Upper lobe of right lung (tissue), 1 donor: ENCODE measurements at regions not wholly inside any gene's neighbourhood (a gene's known extent, or its start where the extent isn't known, plus 50 kb on each side); places are given as distances from the start of the nearest gene placed in this dataset.
A peak's percentile ranks its signal among the peaks of the same experiment; 100 is the strongest.

Source experiments
- ATAC-seq: fragments of 200-7000 bp; cut with Tn5 transposase; one replicate; pipeline ENCODE4 v1.9.1; 2020; ENCODE audit warnings: mild to moderate bottlenecking, moderate library complexity
- DNase-seq: peaks from one replicate; pipeline ENCODE4 v3.0.0-alpha.2; 2020
- H3K27ac ChIP-seq: fragments of 200-600 bp; one replicate; pipeline ENCODE4 v1.8.0; 2022
- H3K27me3 ChIP-seq: fragments of 200-600 bp; one replicate; pipeline ENCODE4 v1.8.0; 2022; ENCODE audit warnings: mild to moderate bottlenecking
- H3K36me3 ChIP-seq: fragments of 200-600 bp; one replicate; pipeline ENCODE4 v1.8.0; 2022
- H3K4me1 ChIP-seq: fragments of 200-600 bp; one replicate; pipeline ENCODE4 v1.8.0; 2022
- H3K4me3 ChIP-seq: fragments of 200-600 bp; one replicate; pipeline ENCODE4 v1.8.0; 2022; ENCODE audit warnings: mild to moderate bottlenecking
- H3K9me3 ChIP-seq: fragments of 200-600 bp; one replicate; pipeline ENCODE4 v1.8.0; 2022
- intact Hi-C: fragments of 100-400 bp; cut with DNase I; formaldehyde crosslinking; loops from one replicate; pipeline ENCODE4 v1.11.0; 2022
- TF ChIP-seq, protein P1 (sequence below): fragments of 200-600 bp; IDR thresholded peaks from one replicate; pipeline ENCODE4 v1.8.0; 2022; ENCODE audit warnings: antibody characterized with exemption
- donor health status: DM: no; HTN: yes; CAD: no; lungs with severe emphysema.

DNA sequence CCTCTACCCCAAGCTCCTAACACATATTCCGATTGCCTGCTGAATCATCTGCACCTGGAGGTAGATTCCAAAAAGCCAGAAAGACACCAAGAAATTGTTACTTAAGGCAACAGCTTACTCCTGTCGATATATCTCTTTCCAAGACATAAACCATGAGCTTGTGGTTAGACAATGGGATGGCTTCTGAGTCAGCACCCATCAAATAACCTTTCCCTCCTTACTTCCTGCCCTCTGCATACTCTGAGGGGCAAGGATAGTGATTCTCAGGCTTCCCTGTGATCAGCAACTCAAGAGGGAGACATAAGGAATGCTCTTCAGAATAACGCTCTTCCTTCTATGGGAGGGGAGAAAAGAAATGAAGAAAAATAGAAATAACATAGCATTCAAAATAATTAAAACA lies 70.9 kb downstream of the TMEM215 start:
- no peak for ATAC-seq
- H3K4me1 ChIP-seq, result no peaks in the 10 kb centered on the region
- intact Hi-C loops, result no loop called here
- TF ChIP-seq, protein P1, sequence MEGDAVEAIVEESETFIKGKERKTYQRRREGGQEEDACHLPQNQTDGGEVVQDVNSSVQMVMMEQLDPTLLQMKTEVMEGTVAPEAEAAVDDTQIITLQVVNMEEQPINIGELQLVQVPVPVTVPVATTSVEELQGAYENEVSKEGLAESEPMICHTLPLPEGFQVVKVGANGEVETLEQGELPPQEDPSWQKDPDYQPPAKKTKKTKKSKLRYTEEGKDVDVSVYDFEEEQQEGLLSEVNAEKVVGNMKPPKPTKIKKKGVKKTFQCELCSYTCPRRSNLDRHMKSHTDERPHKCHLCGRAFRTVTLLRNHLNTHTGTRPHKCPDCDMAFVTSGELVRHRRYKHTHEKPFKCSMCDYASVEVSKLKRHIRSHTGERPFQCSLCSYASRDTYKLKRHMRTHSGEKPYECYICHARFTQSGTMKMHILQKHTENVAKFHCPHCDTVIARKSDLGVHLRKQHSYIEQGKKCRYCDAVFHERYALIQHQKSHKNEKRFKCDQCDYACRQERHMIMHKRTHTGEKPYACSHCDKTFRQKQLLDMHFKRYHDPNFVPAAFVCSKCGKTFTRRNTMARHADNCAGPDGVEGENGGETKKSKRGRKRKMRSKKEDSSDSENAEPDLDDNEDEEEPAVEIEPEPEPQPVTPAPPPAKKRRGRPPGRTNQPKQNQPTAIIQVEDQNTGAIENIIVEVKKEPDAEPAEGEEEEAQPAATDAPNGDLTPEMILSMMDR, result no peak
- H3K9me3 ChIP-seq, result no peaks in the 10 kb centered on the region
- H3K4me3 ChIP-seq, result no peak overlapping the region
- H3K27ac ChIP-seq, result no peak overlapping the region
- no peak for DNase-seq
- H3K27me3 ChIP-seq, result no peaks in the 10 kb centered on the region
- no peaks in the 10 kb centered on the region for H3K36me3 ChIP-seq

DNA sequence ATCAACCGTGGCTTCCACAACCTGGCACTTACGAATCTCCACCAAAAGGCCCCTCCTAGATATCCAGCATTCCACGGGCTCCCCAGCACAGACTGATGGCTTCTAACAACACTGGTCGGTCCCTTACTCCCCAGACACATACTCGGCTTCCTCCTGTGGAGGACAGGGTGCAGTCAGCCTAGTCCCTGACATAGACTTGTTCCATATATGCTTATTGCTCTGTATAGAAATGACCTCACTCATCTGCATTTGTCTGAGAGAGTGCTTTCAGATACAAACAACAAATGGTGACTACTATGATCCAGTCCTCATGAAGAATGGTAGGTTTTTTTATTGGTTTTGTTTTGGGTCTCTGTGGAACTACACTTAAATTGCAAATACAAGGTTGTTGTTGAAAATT lies 72.4 kb downstream of the TMEM215 start:
- intact Hi-C loops, result no loop called here
- no peaks in the 10 kb centered on the region for H3K9me3 ChIP-seq

DNA sequence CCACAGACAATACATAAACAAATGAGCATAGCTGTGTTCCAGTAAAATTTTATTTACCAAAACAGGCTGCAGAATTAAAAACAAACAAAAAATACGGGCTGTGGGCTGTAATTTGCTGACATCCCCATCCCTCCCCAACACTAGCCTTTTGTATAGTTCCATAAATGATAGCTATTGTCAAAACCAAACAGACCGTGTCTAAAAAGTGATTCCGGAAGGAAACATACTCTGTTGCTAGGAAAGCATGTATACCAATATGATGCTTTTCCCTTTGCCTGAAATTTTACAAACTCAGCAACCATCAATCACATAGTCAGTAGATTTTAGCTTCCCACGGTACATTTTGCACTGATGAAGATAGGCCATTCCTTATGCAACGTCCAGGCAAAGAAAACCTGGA lies 80.0 kb downstream of the TMEM215 start:
- no peak overlapping the region for H3K4me3 ChIP-seq
- TF ChIP-seq, protein P1, result no peak
- H3K27me3 ChIP-seq, result no peaks in the 10 kb centered on the region
- no peak overlapping the region for H3K27ac ChIP-seq
- no peaks in the 10 kb centered on the region for H3K36me3 ChIP-seq
- no peaks in the 10 kb centered on the region for H3K4me1 ChIP-seq
- intact Hi-C loops, result no loop called here
- no peaks in the 10 kb centered on the region for H3K9me3 ChIP-seq
- DNase-seq (no peak), ATAC-seq (no peak)

More for the DNA sequence above, 72.4 kb downstream of the TMEM215 start:
- Histone ChIP-seq H3K36me3 (no peaks in the 10 kb centered on the region), H3K4me1 (no peaks in the 10 kb centered on the region), H3K27ac (no peak overlapping the region), H3K27me3 (no peaks in the 10 kb centered on the region), H3K4me3 (no peak overlapping the region)
- no peak for ATAC-seq
- no peak for DNase-seq
- TF ChIP-seq, protein P1, result no peak

DNA sequence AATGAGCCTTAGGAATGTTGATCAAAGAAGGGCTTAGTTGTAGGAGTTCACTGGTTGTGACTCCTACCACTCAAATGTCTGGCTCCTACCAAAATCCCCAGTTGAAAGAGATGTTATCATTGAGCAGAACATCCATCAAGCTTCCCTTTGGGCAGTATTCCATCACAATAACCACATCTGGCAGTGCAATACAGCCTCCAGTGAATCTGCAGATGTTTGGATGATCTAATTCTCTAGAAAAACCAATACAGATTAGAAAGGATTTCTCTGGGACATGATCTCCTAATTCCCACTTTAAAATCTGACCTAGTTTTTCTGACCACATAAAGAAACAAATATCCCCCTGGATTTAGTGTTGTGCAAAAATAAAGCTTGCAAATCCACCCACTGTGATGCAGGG lies 81.6 kb downstream of the TMEM215 start:
- Histone ChIP-seq H3K4me3 (no peak overlapping the region), H3K4me1 (no peaks in the 10 kb centered on the region), H3K27ac (no peak overlapping the region), H3K27me3 (no peaks in the 10 kb centered on the region), H3K9me3 (no peaks in the 10 kb centered on the region), H3K36me3 (no peaks in the 10 kb centered on the region)
- DNase-seq, result no peak
- intact Hi-C loops, result no loop called here
- ATAC-seq, result no peak
- TF ChIP-seq, protein P1, result no peak

DNA sequence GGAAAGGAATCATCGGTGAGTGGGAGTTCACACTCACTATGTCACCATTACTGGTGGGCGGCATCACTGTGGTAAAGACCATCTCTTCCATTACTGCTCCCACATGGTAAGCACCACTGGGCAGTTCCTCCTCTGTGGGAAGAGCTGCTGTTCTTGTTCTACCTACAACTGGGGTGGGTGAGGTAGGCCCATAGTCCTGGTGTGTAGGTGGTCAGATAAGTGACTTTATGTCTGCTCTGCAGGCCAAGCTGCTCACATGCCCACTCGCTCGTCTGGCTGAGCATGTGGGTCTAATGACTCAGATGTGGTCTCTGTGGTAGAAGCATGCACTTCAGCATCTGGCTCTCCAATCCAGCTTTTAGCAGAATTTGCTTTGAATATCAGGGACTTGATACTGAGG lies 82.9 kb downstream of the TMEM215 start:
- Histone ChIP-seq H3K27ac (no peak overlapping the region), H3K36me3 (no peaks in the 10 kb centered on the region), H3K9me3 (no peaks in the 10 kb centered on the region), H3K4me3 (no peak overlapping the region), H3K4me1 (no peaks in the 10 kb centered on the region), H3K27me3 (no peaks in the 10 kb centered on the region)
- ATAC-seq (peak; percentile 36), DNase-seq (no peak)
- intact Hi-C loops, result no loop called here
- TF ChIP-seq, protein P1, result no peak

DNA sequence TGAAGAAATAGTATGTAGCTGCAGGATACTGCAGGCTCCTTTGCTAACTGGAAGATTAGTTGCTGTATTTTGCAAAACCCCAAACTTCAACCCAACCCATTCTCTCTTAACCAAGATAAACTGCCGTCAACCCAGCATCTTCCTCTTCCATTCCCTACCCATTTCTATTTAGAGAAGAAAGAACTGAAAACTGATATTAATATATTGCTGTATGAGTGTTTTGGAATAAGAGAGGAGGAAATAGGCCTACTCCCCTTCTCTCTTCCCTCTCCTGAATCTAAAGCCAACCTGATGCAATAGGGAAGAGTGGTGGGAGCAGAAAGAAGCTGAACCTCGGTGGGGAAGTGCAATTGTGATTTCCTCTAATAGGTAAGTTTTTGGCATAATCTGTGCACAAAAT lies 83.7 kb downstream of the TMEM215 start:
- ATAC-seq, result no peak
- no peak for DNase-seq
- H3K4me1 ChIP-seq, result no peaks in the 10 kb centered on the region
- TF ChIP-seq, protein P1, result no peak
- no peaks in the 10 kb centered on the region for H3K9me3 ChIP-seq
- intact Hi-C loops, result no loop called here
- no peak overlapping the region for H3K4me3 ChIP-seq
- H3K27me3 ChIP-seq, result no peaks in the 10 kb centered on the region
- H3K36me3 ChIP-seq, result no peaks in the 10 kb centered on the region
- no peak overlapping the region for H3K27ac ChIP-seq
